ENCODE measurements at regions not wholly inside any gene's neighbourhood (a gene's known extent, or its start where the extent isn't known, plus 50 kb on each side); places are given as distances from the start of the nearest gene placed in this dataset.
"Not testable (repeated sequence)": the region's sequence is repeated elsewhere in the genome, so short reads cannot be mapped to it uniquely, and the experiment has no call there.

GRCh38 chr5:63401436-63402046 is 560.7 kb downstream of the HTR1A start:
- TF ChIP-seq, protein P1, sequence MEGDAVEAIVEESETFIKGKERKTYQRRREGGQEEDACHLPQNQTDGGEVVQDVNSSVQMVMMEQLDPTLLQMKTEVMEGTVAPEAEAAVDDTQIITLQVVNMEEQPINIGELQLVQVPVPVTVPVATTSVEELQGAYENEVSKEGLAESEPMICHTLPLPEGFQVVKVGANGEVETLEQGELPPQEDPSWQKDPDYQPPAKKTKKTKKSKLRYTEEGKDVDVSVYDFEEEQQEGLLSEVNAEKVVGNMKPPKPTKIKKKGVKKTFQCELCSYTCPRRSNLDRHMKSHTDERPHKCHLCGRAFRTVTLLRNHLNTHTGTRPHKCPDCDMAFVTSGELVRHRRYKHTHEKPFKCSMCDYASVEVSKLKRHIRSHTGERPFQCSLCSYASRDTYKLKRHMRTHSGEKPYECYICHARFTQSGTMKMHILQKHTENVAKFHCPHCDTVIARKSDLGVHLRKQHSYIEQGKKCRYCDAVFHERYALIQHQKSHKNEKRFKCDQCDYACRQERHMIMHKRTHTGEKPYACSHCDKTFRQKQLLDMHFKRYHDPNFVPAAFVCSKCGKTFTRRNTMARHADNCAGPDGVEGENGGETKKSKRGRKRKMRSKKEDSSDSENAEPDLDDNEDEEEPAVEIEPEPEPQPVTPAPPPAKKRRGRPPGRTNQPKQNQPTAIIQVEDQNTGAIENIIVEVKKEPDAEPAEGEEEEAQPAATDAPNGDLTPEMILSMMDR (IDR thresholded peaks at IDR 0.05; ENCODE audit: low read depth, low read length) = no peak
- no peak overlapping the region for H3K4me3 ChIP-seq (ENCODE audit: low read depth, low read length)

GRCh38 chr5:63400079-63400478 is 562.2 kb downstream of the HTR1A start:
- TF ChIP-seq, protein P1 (IDR thresholded peaks at IDR 0.05; ENCODE audit: low read depth, low read length) = no peak

GRCh38 chr5:63398346-63398745 is 563.9 kb downstream of the HTR1A start:
- TF ChIP-seq, protein P1 (IDR thresholded peaks at IDR 0.05; ENCODE audit: low read depth, low read length) = no peak
- no peak overlapping the region for H3K4me3 ChIP-seq (ENCODE audit: low read depth, low read length)

More at GRCh38 chr5:63400079-63400478, 562.2 kb downstream of the HTR1A start:
- H3K4me3 ChIP-seq (ENCODE audit: low read depth, low read length) = no peak overlapping the region

DNA sequence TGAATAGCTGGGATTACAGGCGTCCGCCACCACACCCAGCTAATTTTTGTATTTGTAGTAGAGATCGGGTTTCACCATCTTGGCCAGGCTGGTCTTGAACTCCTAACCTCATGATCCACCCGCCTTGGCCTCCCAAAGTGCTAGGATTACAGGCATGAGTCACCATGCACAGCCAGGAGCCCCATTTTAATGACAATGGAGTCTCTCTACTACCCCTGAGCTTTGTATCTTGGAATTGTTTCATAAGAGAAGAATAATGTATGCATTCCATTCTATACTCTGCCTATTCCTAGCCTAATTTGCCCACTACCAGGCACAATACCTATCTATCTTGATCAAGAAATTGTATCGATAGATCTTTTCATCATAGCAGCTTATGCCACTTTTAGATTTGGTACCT is 574.1 kb downstream of the HTR1A start:
- not testable (repeated sequence) for H3K4me3 ChIP-seq (ENCODE audit: low read depth, low read length)

- TF ChIP-seq, protein P1 (IDR thresholded peaks at IDR 0.05; ENCODE audit: low read depth, low read length) = no peak
Observed at GRCh38 chr5:63375851-63376250, 586.4 kb downstream of the HTR1A start.

DNA sequence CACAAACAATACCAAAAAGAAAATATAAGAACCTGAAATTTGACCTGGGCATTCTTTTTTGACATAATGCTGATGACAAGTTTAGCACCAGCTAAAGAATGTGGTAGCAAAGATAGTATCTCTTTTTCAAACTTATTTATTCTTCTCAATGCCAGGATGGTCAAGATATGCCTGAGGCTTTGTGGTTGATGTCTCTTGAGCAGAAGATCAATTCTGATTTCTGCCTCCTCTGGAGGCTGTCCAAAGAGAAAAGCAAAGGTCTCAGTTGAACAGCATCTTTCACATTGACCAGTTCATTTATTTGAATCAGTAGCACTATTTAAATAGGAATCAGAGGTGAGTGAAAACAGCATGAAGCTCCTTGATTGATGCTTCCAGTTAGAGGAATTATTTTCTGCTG is 588.2 kb downstream of the HTR1A start:
- TF ChIP-seq, protein P1 (IDR thresholded peaks at IDR 0.05; ENCODE audit: low read depth, low read length) = no peak
- H3K4me3 ChIP-seq (ENCODE audit: low read depth, low read length) = no peak overlapping the region

More at GRCh38 chr5:63375851-63376250, 586.4 kb downstream of the HTR1A start:
- H3K4me3 ChIP-seq (ENCODE audit: low read depth, low read length) = no peak overlapping the region

GRCh38 chr5:63351164-63351563 is 611.1 kb downstream of the HTR1A start:
- TF ChIP-seq, protein P1 (IDR thresholded peaks at IDR 0.05; ENCODE audit: low read depth, low read length) = no peak
- H3K4me3 ChIP-seq (ENCODE audit: low read depth, low read length) = no peak overlapping the region

GRCh38 chr5:63346451-63346850 is 615.8 kb downstream of the HTR1A start:
- no peak overlapping the region for H3K4me3 ChIP-seq (ENCODE audit: low read depth, low read length)
- TF ChIP-seq, protein P1 (IDR thresholded peaks at IDR 0.05; ENCODE audit: low read depth, low read length) = no peak
